Right atrium auricular region (tissue), 2 donors: ENCODE measurements at regions not wholly inside any gene's neighbourhood (a gene's known extent, or its start where the extent isn't known, plus 50 kb on each side); places are given as distances from the start of the nearest gene placed in this dataset.

Experiments used
- DNase-seq: peaks from one replicate; pipeline ENCODE4 v3.0.0-alpha.2; 2019; ENCODE audit warnings: low spot score
- H3K27ac ChIP-seq, 2 donors: fragments of 200-600 bp; sonication (generic); 1 replicate in 1 of 2; 2 replicates in 1 of 2; pipeline ENCODE4 v1.5.1; 2016 to 2019
- H3K27me3 ChIP-seq, 2 donors: fragments of 200-600 bp; sonication (generic); one replicate each; pipeline versions ENCODE4 v1.5.1 to v1.6.0; 2017 to 2019
- H3K36me3 ChIP-seq: fragments of 200-600 bp; sonication (generic); one replicate; pipeline ENCODE4 v1.5.1; 2016
- H3K4me1 ChIP-seq, 2 donors: fragments of 200-600 bp; sonication (generic); one replicate each; pipeline versions ENCODE4 v1.5.1 to v1.6.0; 2017 to 2019
- H3K4me3 ChIP-seq, 2 donors: fragments of 200-600 bp; sonication (generic); 1 replicate in 1 of 2; 2 replicates in 1 of 2; pipeline ENCODE4 v1.5.1; 2017 to 2019; ENCODE audit warnings: mild to moderate bottlenecking in 1 of 2, moderate library complexity in 1 of 2
- H3K9me3 ChIP-seq, 2 donors: fragments of 200-600 bp; sonication (generic); one replicate each; pipeline ENCODE4 v1.5.1; 2019
- TF ChIP-seq, protein P1 (sequence below), 2 donors: fragments of 200-600 bp; sonication (generic); IDR thresholded peaks; one replicate each; pipeline ENCODE4 v1.5.1; 2019; ENCODE audit warnings: antibody characterized with exemption in 2 of 2

DNA sequence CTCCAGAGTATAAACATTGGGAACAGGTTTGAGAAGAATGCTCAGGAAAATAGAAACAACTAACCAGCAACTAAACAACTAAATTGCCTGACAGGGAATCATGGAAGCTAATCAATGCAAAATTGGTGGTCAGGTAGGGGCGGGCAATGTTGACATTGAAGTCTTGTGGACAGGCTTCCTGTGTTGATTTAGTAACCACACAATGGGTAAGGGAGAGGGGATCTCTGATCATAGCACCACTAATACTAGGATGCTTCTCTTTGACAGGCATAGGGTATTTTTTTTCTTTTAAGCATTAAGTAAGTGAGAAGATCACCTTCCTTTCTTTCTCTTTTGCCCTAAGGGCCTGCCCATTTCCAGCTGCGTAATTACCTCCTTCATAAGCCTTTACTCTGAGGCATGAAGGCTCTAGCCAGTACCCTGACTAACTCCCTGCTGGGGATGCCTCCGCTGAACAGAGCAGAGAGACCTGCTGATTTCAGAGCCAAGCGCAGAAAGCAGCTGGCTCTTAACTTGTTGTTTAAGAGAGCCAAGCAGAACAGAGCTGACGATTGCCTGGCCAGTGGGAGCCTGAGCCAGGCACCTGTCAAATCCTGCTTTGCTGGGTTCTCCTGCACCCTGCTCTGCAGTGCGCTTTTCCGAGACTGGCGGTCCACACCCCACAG, 118.7 kb downstream of the BMP2 start:
- Histone ChIP-seq H3K27me3 (no peaks in the 10 kb centered on the region), H3K27ac (no peak overlapping the region), H3K4me3 (no peak overlapping the region), H3K4me1 (no peaks in the 10 kb centered on the region), H3K36me3 (no peaks in the 10 kb centered on the region), H3K9me3 (no peaks in the 10 kb centered on the region)
- TF ChIP-seq, protein P1, sequence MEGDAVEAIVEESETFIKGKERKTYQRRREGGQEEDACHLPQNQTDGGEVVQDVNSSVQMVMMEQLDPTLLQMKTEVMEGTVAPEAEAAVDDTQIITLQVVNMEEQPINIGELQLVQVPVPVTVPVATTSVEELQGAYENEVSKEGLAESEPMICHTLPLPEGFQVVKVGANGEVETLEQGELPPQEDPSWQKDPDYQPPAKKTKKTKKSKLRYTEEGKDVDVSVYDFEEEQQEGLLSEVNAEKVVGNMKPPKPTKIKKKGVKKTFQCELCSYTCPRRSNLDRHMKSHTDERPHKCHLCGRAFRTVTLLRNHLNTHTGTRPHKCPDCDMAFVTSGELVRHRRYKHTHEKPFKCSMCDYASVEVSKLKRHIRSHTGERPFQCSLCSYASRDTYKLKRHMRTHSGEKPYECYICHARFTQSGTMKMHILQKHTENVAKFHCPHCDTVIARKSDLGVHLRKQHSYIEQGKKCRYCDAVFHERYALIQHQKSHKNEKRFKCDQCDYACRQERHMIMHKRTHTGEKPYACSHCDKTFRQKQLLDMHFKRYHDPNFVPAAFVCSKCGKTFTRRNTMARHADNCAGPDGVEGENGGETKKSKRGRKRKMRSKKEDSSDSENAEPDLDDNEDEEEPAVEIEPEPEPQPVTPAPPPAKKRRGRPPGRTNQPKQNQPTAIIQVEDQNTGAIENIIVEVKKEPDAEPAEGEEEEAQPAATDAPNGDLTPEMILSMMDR (IDR thresholded peaks at IDR 0.05) = no peak
- no peak for DNase-seq

DNA sequence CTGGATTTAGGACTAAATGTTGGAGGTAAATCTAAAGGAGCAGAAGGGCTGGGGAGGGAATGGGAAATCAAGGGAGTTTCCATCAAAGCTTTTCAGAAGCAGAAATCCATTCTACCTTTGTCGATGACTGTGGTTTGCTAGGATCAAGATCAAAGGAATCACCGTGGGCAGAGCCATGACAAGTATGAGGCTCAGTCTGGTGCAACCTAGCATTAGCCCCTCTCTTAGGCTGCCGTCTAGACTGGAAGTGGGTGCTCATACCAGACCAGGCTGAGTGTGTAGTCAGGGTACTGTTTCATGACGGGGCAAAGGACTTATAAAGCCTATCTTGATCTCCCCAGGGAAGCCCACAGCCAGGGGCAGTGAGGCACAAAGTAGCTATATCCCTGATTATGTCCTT, 120.5 kb downstream of the BMP2 start:
- no peaks in the 10 kb centered on the region for H3K9me3 ChIP-seq
- H3K4me1 ChIP-seq = no peaks in the 10 kb centered on the region
- TF ChIP-seq, protein P1 (IDR thresholded peaks at IDR 0.05) = no peak
- H3K27me3 ChIP-seq = no peaks in the 10 kb centered on the region
- no peaks in the 10 kb centered on the region for H3K36me3 ChIP-seq
- H3K4me3 ChIP-seq = no peak overlapping the region
- DNase-seq = no peak
- H3K27ac ChIP-seq = no peak overlapping the region

DNA sequence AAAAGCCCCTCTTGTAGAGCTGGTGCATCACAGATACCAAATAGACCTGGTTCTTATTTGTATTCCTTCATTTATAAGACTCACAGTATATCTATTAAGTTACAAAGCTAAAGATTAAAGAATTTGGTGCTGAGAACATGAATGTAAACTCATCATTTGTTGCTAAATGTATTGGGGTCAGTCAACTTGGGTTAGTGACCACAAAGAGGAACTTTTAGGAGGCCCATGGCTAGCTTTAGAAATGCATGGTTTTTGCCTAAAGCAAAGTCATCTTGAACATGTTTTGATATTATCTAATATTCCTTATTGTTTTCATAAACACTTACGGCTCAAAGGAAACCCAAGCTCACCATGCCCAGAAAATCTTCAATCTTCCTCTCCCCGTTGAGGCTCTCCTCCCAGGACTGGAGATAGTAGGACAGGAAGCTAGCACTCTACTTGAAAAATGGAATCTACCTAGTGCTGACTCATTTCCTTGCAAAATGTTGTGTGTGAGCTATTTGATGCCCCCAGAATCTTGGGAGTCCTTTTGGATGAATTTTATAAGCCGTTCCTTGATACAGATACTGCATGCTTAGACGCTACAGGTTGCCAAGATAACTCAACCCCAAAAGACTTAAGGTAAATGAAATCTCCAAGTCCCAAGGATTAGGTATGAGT, 121.4 kb downstream of the BMP2 start:
- Histone ChIP-seq H3K4me3 (no peak overlapping the region), H3K9me3 (no peaks in the 10 kb centered on the region), H3K27me3 (no peaks in the 10 kb centered on the region), H3K27ac (no peak overlapping the region), H3K36me3 (no peaks in the 10 kb centered on the region), H3K4me1 (no peaks in the 10 kb centered on the region)
- no peak for DNase-seq
- TF ChIP-seq, protein P1 (IDR thresholded peaks at IDR 0.05) = no peak

DNA sequence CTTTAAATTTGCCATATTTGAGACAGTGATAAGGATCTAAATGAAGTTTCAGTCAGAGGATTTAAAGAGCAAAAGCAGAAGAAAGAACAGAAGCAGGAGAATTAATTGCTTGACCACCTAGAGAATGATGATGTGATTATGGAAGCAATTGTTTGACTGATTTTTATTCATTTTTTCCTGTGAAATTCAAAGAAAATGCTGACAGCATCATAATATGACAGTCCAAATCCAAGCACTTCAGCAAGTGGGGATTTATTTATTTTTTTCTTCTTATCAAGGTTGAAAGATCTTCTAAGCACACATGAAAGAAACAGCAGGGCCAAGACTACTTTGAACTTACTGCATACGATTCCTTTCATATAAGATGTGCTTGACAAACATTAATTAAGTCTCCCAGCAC, 125.2 kb downstream of the BMP2 start:
- no peak for DNase-seq
- Histone ChIP-seq H3K27me3 (no peaks in the 10 kb centered on the region), H3K4me1 (no peaks in the 10 kb centered on the region), H3K36me3 (no peaks in the 10 kb centered on the region), H3K27ac (no peak overlapping the region), H3K9me3 (no peaks in the 10 kb centered on the region), H3K4me3 (no peak overlapping the region)
- TF ChIP-seq, protein P1 (IDR thresholded peaks at IDR 0.05) = no peak

DNA sequence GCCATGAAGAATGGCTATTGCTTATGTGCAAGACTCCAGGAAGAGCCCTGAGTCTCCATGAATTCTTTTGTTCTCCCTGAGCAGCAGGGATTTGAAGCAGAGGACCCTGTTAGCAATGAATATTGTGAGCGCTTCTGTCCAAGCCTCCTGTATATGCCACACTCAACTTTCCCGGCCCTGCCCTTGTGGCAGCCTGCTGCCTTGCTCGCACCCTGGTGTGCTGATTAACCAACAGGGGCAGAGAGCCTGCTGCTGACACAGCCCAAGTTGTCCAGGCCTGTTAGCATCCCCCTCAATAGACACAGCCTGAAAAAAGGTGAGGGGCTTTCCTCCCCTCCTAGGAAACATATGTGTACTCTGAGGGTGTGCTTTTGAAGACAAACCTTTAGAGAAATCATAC, 131.4 kb downstream of the BMP2 start:
- Histone ChIP-seq H3K9me3 (no peaks in the 10 kb centered on the region), H3K27me3 (no peaks in the 10 kb centered on the region), H3K4me3 (no peak overlapping the region), H3K36me3 (no peaks in the 10 kb centered on the region), H3K4me1 (no peaks in the 10 kb centered on the region), H3K27ac (no peak overlapping the region)
- TF ChIP-seq, protein P1 (IDR thresholded peaks at IDR 0.05) = no peak
- DNase-seq = no peak

DNA sequence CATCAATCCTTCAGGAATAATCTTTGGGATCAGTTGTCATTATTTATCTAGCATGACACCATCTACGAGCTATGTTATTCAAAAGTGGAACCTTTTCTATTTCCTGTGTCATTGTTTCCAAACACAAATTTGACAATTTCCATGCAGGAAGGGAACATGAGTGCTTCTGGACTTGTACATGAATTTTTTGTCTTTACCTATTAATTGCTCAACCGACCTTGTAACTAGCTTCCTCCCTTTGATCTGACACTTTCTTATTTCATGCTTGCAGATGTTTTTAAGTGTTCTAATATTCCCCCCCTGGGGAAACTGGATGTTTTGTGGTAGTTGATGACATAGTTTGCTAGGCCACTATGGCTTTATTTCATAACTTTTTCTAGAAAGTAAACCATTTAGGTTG, 139.4 kb downstream of the BMP2 start:
- Histone ChIP-seq H3K9me3 (no peaks in the 10 kb centered on the region), H3K27ac (no peak overlapping the region), H3K4me3 (no peak overlapping the region), H3K36me3 (no peaks in the 10 kb centered on the region), H3K27me3 (no peaks in the 10 kb centered on the region), H3K4me1 (no peaks in the 10 kb centered on the region)
- DNase-seq = no peak
- TF ChIP-seq, protein P1 (IDR thresholded peaks at IDR 0.05) = no peak
